ENCODE measurements at regions not wholly inside any gene's neighbourhood (a gene's known extent, or its start where the extent isn't known, plus 50 kb on each side); places are given as distances from the start of the nearest gene placed in this dataset.

DNA sequence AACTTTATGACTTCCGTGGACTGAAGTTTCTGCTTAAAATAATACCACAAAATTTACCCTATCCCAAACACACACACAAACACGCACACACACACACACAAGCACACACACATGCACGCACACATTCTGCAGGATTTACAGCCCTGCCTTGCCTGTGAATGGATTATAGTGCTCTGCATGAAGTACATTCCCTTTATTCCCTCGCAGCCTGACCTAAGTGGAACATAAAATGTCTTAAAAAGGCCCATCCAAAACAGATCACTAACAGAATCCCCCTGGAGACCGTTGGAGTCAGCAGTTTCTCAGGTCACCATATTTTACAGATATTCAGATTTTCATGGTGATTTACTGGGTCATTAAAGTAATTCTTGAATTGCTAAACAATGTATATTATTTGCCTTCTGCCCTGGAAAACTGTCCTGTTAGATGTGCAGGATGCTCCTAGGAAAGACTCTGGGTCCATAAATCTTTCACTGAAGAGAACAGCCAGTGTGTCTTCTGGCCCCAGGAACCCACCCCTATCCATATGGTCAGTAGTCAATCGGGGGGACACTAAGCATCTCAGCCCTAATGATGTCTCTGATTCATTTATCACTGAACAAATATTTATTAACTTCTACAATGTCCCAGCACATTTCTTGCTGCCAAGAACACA, 587.7 kb upstream of the BOD1L1 start:
- TF ChIP-seq, protein P1, sequence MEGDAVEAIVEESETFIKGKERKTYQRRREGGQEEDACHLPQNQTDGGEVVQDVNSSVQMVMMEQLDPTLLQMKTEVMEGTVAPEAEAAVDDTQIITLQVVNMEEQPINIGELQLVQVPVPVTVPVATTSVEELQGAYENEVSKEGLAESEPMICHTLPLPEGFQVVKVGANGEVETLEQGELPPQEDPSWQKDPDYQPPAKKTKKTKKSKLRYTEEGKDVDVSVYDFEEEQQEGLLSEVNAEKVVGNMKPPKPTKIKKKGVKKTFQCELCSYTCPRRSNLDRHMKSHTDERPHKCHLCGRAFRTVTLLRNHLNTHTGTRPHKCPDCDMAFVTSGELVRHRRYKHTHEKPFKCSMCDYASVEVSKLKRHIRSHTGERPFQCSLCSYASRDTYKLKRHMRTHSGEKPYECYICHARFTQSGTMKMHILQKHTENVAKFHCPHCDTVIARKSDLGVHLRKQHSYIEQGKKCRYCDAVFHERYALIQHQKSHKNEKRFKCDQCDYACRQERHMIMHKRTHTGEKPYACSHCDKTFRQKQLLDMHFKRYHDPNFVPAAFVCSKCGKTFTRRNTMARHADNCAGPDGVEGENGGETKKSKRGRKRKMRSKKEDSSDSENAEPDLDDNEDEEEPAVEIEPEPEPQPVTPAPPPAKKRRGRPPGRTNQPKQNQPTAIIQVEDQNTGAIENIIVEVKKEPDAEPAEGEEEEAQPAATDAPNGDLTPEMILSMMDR (IDR thresholded peaks at IDR 0.05), result no peak
- no peak for TF ChIP-seq EZH2 (IDR thresholded peaks at IDR 0.05)
- no peak for TF ChIP-seq EZH2phosphoT487 (IDR thresholded peaks at IDR 0.05)
